Panc1 (cell line): ENCODE measurements at regions not wholly inside any gene's neighbourhood (a gene's known extent, or its start where the extent isn't known, plus 50 kb on each side); places are given as distances from the start of the nearest gene placed in this dataset.
"Not testable (repeated sequence)": the region's sequence is repeated elsewhere in the genome, so short reads cannot be mapped to it uniquely, and the experiment has no call there.

Experiments
- POLR2AphosphoS5 ChIP-seq: IDR thresholded peaks from 2 replicates; pipeline ENCODE4 v1.6.1; 2012; ENCODE audit warnings: mild to moderate bottlenecking, low read depth, low read length, moderate library complexity
- TCF7L2 ChIP-seq: IDR thresholded peaks from 2 replicates; pipeline ENCODE4 v1.6.1; 2011; ENCODE audit warnings: mild to moderate bottlenecking, low read depth, low read length, inconsistent platforms
- TF ChIP-seq, protein P1 (sequence below): fragments of 450-650 bp; IDR thresholded peaks from 2 replicates; pipeline ENCODE4 v1.5.1; 2017; ENCODE audit warnings: mild to moderate bottlenecking

DNA sequence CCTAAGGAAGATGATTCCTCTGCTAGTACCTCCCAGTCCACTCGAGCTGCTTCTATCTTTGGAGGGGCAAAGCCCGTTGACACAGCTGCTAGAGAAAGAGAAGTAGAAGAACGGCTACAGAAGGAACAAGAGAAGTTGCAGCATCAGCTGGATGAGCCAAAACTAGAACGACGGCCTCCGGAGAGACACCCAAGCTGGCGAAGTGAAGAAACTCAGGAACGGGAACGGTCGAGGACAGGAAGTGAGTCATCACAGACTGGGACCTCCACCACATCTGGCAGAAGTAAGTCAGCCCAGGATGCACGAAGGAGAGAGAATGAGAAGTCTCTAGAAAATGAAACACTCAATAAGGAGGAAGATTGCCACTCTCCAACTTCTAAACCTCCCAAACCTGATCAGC, 154.9 kb downstream of the HSD17B3 start:
- TF ChIP-seq, protein P1, sequence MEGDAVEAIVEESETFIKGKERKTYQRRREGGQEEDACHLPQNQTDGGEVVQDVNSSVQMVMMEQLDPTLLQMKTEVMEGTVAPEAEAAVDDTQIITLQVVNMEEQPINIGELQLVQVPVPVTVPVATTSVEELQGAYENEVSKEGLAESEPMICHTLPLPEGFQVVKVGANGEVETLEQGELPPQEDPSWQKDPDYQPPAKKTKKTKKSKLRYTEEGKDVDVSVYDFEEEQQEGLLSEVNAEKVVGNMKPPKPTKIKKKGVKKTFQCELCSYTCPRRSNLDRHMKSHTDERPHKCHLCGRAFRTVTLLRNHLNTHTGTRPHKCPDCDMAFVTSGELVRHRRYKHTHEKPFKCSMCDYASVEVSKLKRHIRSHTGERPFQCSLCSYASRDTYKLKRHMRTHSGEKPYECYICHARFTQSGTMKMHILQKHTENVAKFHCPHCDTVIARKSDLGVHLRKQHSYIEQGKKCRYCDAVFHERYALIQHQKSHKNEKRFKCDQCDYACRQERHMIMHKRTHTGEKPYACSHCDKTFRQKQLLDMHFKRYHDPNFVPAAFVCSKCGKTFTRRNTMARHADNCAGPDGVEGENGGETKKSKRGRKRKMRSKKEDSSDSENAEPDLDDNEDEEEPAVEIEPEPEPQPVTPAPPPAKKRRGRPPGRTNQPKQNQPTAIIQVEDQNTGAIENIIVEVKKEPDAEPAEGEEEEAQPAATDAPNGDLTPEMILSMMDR, result not testable (repeated sequence)
- not testable (repeated sequence) for TF ChIP-seq POLR2AphosphoS5, TCF7L2
